Osteocyte (in vitro differentiated cells): ENCODE measurements at regions not wholly inside any gene's neighbourhood (a gene's known extent, or its start where the extent isn't known, plus 50 kb on each side); places are given as distances from the start of the nearest gene placed in this dataset.

Experiments used
- DNase-seq: peaks from one replicate; pipeline ENCODE4 v3.0.0; 2021; ENCODE audit warnings: mixed read lengths; ENCODE audit not compliant: unreplicated experiment; ENCODE audit errors: extremely low spot score
- H3K27ac Mint-ChIP-seq: one replicate; pipeline ENCODE4 v1.8.0; 2021; ENCODE audit warnings: mild to moderate bottlenecking, mixed read lengths; ENCODE audit not compliant: unreplicated experiment
- H3K27me3 Mint-ChIP-seq: one replicate; pipeline ENCODE4 v1.8.0; 2021; ENCODE audit warnings: mixed read lengths; ENCODE audit not compliant: unreplicated experiment
- H3K36me3 Mint-ChIP-seq: one replicate; pipeline ENCODE4 v1.8.0; 2021; ENCODE audit warnings: mixed read lengths; ENCODE audit not compliant: unreplicated experiment
- H3K4me1 Mint-ChIP-seq: one replicate; pipeline ENCODE4 v1.8.0; 2021; ENCODE audit warnings: mixed read lengths; ENCODE audit not compliant: unreplicated experiment
- H3K4me3 Mint-ChIP-seq: one replicate; pipeline ENCODE4 v1.8.0; 2021; ENCODE audit warnings: mild to moderate bottlenecking, moderate library complexity, mixed read lengths; ENCODE audit not compliant: unreplicated experiment
- H3K9me3 Mint-ChIP-seq: one replicate; pipeline ENCODE4 v1.8.0; 2021; ENCODE audit warnings: mixed read lengths; ENCODE audit not compliant: unreplicated experiment
- TF ChIP-seq, protein P1 (sequence below): fragments of 200-600 bp; sonication (generic); IDR thresholded peaks from 2 replicates; pipeline ENCODE4 v1.5.0; 2021; ENCODE audit warnings: antibody characterized with exemption, mild to moderate bottlenecking, moderate library complexity

DNA sequence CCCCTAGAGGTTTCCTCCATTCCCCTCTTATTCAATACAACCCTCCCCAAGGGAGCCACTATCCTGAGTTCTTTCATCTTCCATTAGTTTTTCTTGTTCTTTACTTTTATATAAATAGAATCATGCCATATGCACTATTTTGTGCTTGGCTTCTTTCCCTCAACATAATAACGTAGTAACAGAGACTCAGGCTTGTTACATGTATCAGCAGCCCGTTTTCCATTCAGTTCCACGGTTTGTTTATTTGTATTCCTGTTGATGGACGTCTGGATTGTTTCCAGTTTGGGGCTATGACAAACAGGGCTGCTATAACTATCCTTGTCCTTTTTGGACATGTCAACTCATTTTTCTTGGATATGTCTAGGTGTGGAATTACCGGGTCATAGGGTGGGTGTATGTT is 264.4 kb upstream of the MKI67 start:
- TF ChIP-seq, protein P1, sequence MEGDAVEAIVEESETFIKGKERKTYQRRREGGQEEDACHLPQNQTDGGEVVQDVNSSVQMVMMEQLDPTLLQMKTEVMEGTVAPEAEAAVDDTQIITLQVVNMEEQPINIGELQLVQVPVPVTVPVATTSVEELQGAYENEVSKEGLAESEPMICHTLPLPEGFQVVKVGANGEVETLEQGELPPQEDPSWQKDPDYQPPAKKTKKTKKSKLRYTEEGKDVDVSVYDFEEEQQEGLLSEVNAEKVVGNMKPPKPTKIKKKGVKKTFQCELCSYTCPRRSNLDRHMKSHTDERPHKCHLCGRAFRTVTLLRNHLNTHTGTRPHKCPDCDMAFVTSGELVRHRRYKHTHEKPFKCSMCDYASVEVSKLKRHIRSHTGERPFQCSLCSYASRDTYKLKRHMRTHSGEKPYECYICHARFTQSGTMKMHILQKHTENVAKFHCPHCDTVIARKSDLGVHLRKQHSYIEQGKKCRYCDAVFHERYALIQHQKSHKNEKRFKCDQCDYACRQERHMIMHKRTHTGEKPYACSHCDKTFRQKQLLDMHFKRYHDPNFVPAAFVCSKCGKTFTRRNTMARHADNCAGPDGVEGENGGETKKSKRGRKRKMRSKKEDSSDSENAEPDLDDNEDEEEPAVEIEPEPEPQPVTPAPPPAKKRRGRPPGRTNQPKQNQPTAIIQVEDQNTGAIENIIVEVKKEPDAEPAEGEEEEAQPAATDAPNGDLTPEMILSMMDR = no peak
- Mint-ChIP-seq H3K27me3 (no peaks in the 10 kb centered on the region), H3K9me3 (peaks cover 28% of the 10 kb centered on the region), H3K27ac (no peak overlapping the region), H3K4me1 (no peaks in the 10 kb centered on the region), H3K4me3 (no peak overlapping the region), H3K36me3 (no peaks in the 10 kb centered on the region)
- no peak for DNase-seq

DNA sequence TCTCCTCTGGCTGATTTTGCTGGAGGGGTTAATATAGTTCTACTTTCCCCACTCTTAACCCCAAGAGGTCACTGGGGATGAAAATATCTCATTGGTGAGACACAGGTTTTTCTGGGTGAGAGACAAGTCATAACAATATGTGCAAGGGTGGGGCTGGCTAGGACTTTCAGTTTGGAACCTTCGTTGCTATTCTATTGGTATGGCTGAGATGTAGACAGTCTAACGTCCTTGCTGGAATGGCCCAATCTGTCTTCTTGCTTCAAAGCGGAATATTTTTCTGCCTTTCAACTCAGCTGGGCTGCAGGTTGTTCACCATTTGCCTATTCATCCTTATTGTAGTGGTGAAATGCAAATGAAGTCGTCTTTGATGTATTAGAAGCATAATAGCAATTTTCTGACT is 267.3 kb upstream of the MKI67 start:
- Mint-ChIP-seq H3K36me3 (no peaks in the 10 kb centered on the region), H3K27me3 (no peaks in the 10 kb centered on the region), H3K27ac (no peak overlapping the region), H3K4me3 (no peak overlapping the region), H3K9me3 (peaks cover 39% of the 10 kb centered on the region), H3K4me1 (no peaks in the 10 kb centered on the region)
- TF ChIP-seq, protein P1 = no peak
- no peak for DNase-seq

GRCh38 chr10:128398118-128398517 is 271.9 kb upstream of the MKI67 start:
- H3K36me3 Mint-ChIP-seq = no peaks in the 10 kb centered on the region
- H3K27me3 Mint-ChIP-seq = no peaks in the 10 kb centered on the region
- no peak overlapping the region for H3K27ac Mint-ChIP-seq
- no peak for DNase-seq
- TF ChIP-seq, protein P1 = no peak
- H3K4me1 Mint-ChIP-seq = no peaks in the 10 kb centered on the region
- peaks cover 47% of the 10 kb centered on the region for H3K9me3 Mint-ChIP-seq
- H3K4me3 Mint-ChIP-seq = no peak overlapping the region

DNA sequence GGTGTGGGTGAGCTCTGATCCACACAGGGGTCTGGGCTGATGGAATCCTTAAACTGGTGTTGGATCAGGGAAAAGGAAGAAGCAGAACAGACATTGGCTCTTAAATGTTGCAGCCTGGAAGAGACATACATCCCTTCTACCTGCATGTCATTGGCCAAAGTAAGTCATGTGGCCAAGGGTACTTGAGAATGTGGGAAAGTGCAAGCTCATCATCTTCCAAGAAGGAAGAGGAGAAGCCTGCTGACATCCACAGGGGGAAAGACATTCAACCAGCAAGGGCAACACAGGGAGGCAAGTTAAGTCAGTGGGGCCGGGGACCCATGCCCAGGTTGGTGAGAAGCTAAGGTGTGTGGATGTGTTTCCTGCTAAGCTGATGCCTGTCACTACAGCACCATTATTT is 272.8 kb upstream of the MKI67 start:
- TF ChIP-seq, protein P1 = no peak

DNA sequence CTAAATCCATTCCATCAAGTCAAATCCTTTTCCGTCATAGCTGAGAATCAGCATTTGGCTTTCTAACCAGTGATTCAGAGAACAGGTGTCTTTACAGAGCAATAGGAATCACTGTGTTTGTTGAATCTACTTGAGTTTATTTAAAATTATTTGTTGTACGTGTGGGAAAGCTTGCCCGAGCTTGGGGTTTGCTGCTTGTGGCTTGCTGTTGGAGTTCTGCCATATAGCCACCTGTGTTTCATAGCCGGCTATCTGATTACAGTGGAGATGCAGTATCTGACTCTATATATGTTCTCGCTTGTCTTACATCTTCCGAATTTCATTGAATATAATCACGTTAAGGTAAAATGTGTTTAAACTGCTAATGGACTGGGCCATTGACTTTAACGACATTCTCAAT is 274.3 kb upstream of the MKI67 start:
- Mint-ChIP-seq H3K36me3 (no peaks in the 10 kb centered on the region), H3K4me1 (no peaks in the 10 kb centered on the region), H3K27me3 (no peaks in the 10 kb centered on the region), H3K9me3 (peaks cover 37% of the 10 kb centered on the region), H3K27ac (no peak overlapping the region), H3K4me3 (no peak overlapping the region)
- no peak for DNase-seq
- TF ChIP-seq, protein P1 = no peak

More for the DNA sequence above, 272.8 kb upstream of the MKI67 start:
- no peak for DNase-seq
- H3K36me3 Mint-ChIP-seq = no peaks in the 10 kb centered on the region
- no peaks in the 10 kb centered on the region for H3K27me3 Mint-ChIP-seq
- no peaks in the 10 kb centered on the region for H3K4me1 Mint-ChIP-seq
- H3K27ac Mint-ChIP-seq = no peak overlapping the region
- H3K4me3 Mint-ChIP-seq = no peak overlapping the region
- peaks cover 40% of the 10 kb centered on the region for H3K9me3 Mint-ChIP-seq
